Panc1 (cell line): ENCODE measurements at regions not wholly inside any gene's neighbourhood (a gene's known extent, or its start where the extent isn't known, plus 50 kb on each side); places are given as distances from the start of the nearest gene placed in this dataset.

Experiments
- TF ChIP-seq, protein P1 (sequence below), 2 experiments: IDR thresholded peaks; 2 replicates each; pipeline ENCODE4 v1.6.1; 2011 to 2012; ENCODE audit warnings: low read depth in 2 of 2, control low read depth in 1 of 2, low read length in 1 of 2, mild to moderate bottlenecking in 1 of 2, moderate library complexity in 1 of 2; ENCODE audit not compliant: insufficient read depth in 1 of 2
- TF ChIP-seq, protein P2 (sequence below): fragments of 450-650 bp; IDR thresholded peaks from 2 replicates; pipeline ENCODE4 v1.5.1; 2017; ENCODE audit warnings: mild to moderate bottlenecking

DNA sequence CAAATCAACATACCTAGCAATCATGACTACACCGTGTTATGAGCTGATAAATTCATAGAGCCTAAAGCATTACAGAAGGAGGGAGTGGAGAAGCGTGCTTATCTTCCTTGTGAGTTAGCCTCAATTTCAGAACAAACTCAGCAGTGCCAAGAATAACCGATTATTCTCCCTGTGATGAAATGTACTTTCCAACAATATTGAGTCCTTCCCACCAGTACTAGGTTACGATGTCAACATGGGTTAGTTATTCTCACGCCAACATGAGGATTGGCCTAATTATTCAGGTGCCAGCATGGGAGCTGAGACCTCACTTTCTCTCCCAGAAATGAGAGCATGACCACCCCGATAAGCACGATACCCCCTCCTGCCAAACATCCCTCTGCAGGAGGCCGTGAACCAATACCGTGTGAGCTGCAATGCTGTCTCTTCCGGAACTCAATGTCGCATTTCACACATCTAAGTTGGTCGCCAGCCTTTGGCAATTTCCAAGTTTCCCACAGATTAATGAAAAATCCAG is 193.7 kb downstream of the ENC1 start:
- TF ChIP-seq, protein P1, sequence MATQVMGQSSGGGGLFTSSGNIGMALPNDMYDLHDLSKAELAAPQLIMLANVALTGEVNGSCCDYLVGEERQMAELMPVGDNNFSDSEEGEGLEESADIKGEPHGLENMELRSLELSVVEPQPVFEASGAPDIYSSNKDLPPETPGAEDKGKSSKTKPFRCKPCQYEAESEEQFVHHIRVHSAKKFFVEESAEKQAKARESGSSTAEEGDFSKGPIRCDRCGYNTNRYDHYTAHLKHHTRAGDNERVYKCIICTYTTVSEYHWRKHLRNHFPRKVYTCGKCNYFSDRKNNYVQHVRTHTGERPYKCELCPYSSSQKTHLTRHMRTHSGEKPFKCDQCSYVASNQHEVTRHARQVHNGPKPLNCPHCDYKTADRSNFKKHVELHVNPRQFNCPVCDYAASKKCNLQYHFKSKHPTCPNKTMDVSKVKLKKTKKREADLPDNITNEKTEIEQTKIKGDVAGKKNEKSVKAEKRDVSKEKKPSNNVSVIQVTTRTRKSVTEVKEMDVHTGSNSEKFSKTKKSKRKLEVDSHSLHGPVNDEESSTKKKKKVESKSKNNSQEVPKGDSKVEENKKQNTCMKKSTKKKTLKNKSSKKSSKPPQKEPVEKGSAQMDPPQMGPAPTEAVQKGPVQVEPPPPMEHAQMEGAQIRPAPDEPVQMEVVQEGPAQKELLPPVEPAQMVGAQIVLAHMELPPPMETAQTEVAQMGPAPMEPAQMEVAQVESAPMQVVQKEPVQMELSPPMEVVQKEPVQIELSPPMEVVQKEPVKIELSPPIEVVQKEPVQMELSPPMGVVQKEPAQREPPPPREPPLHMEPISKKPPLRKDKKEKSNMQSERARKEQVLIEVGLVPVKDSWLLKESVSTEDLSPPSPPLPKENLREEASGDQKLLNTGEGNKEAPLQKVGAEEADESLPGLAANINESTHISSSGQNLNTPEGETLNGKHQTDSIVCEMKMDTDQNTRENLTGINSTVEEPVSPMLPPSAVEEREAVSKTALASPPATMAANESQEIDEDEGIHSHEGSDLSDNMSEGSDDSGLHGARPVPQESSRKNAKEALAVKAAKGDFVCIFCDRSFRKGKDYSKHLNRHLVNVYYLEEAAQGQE (IDR thresholded peaks at IDR 0.05; ENCODE audit: insufficient read depth in 1 of 2, low read depth in 2 of 2, low read length in 1 of 2), result no peak
- TF ChIP-seq, protein P2, sequence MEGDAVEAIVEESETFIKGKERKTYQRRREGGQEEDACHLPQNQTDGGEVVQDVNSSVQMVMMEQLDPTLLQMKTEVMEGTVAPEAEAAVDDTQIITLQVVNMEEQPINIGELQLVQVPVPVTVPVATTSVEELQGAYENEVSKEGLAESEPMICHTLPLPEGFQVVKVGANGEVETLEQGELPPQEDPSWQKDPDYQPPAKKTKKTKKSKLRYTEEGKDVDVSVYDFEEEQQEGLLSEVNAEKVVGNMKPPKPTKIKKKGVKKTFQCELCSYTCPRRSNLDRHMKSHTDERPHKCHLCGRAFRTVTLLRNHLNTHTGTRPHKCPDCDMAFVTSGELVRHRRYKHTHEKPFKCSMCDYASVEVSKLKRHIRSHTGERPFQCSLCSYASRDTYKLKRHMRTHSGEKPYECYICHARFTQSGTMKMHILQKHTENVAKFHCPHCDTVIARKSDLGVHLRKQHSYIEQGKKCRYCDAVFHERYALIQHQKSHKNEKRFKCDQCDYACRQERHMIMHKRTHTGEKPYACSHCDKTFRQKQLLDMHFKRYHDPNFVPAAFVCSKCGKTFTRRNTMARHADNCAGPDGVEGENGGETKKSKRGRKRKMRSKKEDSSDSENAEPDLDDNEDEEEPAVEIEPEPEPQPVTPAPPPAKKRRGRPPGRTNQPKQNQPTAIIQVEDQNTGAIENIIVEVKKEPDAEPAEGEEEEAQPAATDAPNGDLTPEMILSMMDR, result no peak
